GM18519 (cell line): ENCODE measurements at regions not wholly inside any gene's neighbourhood (a gene's known extent, or its start where the extent isn't known, plus 50 kb on each side); places are given as distances from the start of the nearest gene placed in this dataset.

Experiments used
- ATAC-seq: cut with Tn5 transposase; IDR thresholded peaks from one replicate; pipeline ENCODE4 v1.9.1; 2021; ENCODE audit warnings: mild to moderate bottlenecking, moderate library complexity; ENCODE audit not compliant: unreplicated experiment, low FRiP score

GRCh38 chr14:66140213-66140918 is 345.8 kb upstream of the CCDC196 start:
- no peak for ATAC-seq

GRCh38 chr14:66140963-66141362 is 345.2 kb upstream of the CCDC196 start:
- ATAC-seq, result no peak

DNA sequence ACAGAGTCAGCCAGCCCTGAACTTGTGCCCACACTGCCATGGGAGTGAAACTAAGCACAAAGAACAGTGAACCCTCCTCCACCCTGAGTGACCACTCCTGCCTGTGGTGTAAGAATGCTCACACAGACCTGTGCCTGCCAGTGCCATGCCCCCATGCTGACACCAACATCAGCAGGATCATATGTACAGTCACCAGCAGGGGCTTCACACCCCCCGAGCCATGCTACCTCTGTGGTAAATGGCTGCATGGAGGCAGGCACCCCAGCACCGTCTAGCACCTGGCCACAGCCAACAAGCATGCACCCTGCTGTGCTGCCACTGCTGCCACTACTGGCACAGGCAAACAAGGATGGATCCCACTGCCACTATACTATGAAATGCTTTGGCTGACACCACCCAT is 344.4 kb upstream of the CCDC196 start:
- ATAC-seq, result no peak

DNA sequence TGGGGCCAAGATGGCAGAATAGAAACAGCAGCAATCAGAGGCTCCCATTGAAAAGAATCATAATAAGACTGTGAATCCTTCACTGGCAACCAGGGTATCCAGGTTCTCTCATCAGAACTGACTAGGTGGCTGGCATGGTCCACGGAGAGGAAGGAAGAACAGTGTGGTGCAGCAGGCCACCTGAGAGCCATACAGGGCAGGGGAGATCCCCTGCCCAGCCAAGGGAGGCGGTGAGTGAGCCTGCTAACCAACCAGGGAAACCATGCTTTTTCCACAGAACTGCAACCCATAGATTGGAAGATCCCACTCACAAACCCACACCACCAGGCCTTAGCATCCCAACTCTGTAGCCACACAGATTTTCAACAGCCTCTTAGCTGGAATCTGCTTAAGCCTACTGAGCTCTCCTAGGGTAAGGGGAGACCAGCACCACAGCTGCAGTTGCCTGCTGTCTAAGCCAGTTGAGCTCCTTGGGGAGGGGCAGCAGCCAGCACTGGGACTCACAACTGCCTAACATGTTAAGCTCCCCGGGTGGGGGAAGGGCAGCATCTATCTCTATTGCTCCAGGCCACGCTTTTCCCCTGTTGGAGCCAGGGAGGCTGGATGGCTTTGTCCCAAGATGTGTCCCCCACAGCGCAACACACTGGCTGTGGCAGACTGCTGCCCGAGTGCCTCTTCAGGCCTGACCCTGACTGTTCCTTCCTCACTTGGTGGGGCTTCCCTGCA is 342.6 kb upstream of the CCDC196 start:
- ATAC-seq, result no peak

DNA sequence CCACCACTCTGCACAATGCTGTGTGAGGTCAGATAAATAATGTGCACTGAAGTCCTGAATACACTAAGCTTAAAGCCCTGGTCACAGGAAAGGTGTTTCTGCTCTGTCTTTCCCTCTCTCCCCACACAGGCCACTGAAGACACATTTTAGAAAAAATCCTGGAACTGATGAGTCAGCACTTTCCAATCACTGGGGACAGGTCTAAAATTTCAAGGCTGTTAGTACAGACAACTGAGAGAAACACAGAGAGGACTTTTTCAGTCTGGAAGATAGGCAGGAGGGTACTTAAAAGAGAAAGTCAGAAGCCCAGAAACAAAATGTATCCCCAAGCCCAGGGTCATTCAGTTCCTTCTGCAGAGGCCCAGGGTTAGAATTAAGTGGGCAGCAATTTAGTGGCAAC is 333.9 kb upstream of the CCDC196 start:
- no peak for ATAC-seq

DNA sequence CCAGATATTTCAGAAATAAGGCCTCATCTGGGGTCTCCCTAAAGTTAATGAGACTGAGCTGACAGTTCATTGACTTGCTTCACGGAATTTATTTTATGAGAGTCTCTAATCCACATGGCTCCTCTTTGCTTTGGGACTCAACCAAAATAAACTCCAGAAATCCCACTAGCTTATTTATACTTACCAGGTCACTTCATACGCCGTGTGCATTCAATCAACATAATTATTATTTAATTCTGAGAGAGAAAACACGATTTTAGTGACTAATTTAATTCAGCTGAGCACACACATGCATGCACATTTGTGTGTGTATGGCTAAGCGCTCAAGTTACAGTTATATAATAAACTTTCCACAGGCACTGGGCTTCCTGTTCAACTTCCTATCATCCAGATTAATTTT is 333.4 kb upstream of the CCDC196 start:
- no peak for ATAC-seq

- no peak for ATAC-seq
Observed at GRCh38 chr14:66163023-66163422, 323.1 kb upstream of the CCDC196 start.

GRCh38 chr14:66165337-66165736 is 320.8 kb upstream of the CCDC196 start:
- no peak for ATAC-seq

DNA sequence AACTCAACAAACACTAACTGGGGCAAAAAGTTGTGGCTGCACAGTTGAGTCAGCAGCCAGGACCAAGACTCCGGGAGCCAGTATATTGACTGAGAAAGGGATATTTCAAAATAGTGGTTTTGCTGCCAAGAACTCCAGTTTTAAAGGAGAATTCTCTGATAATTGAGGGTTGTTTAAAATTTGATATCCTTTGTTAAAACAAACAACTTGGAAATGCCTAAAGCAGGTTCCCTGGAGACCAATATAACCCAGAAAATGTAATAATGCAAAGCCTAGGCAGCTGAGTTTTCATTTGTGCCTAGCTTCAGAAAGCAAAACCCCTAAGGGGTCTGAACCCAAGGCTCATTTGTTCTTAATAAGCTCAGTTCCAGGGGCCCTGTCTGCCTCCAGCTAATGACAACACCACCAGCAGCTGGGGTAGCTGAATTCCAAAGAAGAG is 311.7 kb upstream of the CCDC196 start:
- no peak for ATAC-seq

GRCh38 chr14:66177935-66178334 is 308.2 kb upstream of the CCDC196 start:
- ATAC-seq, result no peak

DNA sequence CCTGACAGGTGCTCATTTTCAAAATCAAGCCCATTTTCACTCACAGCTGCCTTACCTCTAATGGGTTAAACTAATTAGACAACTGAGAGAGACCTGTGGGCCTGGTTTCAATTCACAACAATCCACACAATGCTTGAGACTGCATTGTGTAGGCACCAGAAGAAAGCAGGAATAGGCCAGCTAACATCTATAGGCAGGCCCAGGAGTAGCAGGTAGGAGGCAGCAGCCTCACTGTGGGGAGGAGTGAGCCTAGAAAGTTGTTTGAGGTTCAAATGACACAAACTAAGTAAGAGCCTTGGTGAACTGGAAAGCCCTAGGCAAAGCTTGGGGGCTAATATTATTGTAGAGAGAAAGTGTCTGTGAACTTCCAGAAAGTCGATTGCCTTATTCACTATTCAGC is 289.5 kb upstream of the CCDC196 start:
- no peak for ATAC-seq

DNA sequence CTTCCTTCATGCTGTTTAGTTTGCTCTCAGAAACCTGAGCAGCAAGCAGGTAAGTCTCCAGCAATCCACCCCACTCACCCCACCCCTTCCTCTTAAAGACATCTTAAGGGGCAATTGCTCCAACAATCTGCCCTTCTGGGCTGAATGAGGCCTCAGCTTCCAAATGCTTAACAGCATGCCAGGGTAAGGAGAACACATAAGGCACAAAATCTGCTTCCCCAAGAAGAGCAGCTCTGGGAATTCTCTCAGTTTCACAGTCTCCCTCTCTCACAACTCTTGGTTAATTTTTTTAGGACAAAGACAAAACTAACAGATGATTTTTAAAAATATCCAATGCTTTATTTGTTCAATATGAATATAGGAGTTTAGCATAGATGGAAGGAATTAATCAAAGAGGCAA is 288.9 kb upstream of the CCDC196 start:
- ATAC-seq, result no peak

DNA sequence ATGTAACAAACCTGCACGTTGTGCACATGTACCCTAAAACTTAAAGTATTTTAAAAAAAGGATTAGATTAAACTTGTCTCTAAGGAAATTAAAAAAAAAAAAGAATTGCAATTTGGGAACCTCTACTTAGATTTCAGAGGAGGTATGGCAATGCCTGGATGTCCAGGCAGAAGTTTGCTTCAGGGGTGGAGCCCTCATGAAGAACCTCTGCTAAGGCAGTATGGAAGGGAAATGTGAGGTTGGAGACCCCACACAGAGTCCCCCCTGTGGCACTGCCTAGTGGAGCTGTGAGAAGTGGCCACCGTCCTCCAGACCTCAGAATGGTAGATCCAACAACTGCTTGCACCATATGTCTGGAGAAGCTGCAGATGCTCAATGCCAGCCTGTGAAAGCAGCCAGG is 279.6 kb upstream of the CCDC196 start:
- no peak for ATAC-seq

GRCh38 chr14:66216763-66217162 is 269.4 kb upstream of the CCDC196 start:
- no peak for ATAC-seq

DNA sequence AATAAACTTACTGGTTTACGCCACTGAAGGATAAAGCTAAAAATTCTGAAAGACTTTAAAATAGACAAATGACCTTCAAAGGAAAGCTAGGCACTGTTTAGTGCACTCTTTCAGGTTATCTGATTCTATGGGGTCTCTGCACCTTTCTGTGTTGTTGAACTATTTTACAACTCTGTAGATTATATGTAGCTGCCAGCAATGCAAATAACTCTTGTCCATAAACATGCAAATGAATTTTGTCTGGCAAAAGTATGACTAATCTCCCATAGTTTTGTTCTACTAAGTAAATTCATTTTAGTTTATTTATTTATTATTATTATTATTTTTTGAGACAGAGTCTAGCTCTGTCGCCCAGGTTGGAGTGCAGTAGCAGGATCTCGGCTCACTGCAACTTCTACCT is 266.3 kb upstream of the CCDC196 start:
- no peak for ATAC-seq

DNA sequence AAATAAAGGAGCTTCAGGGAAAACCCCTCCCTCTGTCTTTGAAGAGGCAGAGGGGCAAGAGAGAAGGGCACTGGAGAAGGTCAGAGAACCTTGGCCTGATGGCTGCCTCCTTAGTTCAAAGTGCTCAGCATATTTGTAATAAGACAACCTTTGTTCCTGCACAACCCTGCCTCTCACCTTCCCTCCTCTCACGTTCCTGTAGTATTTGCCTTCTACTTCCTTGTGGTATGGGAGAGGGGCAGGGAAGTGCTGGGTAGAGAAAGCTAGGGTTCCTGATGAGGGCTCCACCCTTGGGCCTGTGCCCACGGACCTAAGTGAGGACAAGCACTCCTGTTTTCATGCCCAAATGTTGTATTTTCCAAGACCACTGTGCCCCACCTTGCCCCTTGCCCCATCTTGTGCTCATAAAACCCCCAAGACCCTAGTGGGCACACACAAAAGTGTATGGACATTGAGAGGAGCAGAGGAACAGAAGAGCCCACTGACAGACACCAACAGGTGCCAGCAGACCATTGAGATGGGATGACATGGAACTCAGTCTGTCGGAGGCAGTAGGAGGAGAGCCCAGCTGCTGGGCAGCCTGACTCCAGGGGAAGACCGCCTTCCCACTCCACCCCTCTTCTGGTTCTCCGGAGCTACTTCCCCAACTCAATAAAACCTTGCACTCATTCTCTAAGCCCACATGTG is 261.5 kb upstream of the CCDC196 start:
- ATAC-seq, result no peak

GRCh38 chr14:66225337-66225736 is 260.8 kb upstream of the CCDC196 start:
- ATAC-seq, result no peak

DNA sequence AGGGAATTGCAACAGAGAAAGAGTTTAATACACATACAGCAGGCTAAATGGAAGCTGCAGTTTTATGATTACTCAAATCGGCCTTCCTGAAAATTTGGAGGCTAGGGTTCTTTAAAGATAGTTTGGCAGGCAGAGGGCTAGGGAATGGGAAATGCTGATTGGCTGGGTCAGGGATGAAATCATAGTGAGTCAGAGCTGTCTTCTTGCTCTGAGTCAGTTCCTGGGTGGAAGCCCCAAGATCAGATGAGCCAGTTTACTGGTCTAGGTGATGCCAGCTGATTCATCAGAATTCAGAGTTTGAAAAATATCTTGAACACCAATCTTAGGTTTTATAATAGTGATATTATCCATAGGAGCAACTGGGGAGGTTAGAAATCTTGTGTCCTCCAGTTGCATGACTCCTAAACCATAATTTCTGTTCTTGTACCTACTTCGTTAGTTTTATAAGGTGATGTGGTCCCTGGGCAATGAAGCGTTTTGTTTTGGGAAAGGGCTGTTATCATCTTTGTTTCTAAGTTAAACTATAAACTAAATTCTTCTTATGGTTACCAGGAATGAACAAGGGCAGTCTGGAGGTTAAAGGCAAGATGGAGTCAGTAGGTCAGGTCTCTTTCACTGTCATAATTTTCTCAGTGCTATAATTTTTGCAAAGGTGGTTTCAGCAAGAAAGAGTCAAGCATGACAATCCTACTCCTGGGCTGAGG is 257.8 kb upstream of the CCDC196 start:
- no peak for ATAC-seq

DNA sequence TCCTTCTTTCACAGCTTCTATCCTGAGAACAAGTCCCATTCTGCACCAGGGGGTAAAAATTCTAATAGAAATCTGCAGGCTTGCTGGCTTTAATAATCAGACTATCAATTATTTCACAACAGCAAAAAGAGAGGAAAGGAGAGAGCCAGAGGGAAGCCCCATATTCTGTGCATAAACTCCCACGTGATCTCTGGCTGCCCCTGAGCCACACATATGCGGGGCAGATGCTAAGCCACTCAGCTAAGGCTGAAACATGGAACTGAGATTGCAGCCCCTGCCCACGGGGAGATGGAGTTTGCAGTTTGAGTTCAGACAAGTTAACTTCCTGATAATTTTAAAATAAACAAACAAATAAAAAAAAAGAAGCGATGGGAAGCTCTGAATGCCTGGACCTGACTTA is 254.4 kb upstream of the CCDC196 start:
- no peak for ATAC-seq

DNA sequence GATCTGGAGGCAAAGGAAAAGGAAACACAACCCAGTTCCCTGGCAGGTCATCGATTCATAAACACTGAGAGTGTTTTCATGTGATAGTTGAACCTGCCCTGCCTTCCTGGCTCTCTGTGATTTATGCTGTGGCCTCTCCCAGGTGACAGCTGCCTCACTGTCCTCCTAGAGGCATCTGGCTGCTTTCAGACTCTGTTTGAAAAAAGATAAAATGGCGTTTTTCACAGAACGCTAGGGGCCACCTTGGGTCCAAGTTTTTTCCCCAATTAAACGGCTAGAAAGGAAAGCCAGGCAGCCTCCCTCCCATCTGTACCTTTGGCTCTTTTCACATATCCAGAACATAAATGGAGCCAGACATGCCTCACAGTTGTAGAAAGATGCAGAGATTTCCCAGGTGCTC is 252.6 kb upstream of the CCDC196 start:
- ATAC-seq, result no peak

DNA sequence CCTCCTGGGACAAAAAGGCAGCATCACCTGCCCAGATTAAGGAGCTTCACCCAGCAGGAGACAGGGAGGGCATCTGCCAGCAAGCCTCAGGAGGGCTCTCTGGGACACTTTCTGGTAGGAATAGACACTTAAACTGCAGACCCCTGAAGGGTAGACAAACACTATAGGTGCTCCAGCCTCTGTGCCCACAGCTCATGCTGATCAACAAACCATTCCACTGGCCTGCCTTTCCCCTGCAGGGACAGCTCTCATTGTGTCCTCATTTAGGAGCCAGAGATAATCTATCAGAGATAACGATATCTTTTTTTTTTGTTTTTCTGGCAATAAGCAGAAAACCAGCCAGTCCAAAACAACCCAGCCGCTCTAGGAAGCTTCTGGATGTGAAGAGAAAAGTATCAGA is 251.8 kb upstream of the CCDC196 start:
- no peak for ATAC-seq
